ENCODE measurements at regions not wholly inside any gene's neighbourhood (a gene's known extent, or its start where the extent isn't known, plus 50 kb on each side); places are given as distances from the start of the nearest gene placed in this dataset.

DNA sequence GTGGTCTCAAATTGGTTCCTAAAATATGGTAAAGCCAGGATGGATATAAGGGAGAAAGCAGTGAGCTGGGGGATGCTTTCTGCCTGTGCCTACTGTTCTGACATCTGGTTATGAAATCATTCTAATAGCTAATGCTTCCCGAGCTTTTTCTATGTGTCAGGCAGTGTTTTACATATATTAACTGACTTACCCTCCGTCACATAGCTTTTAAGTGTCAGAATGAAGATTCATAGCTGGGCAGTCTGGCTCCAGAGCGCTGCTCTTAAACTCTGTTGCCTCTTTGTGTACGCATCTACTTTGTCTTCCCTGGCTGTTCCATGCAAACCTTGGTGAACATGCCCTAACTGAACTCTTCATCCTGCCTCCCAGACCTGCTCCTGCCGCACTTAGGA, 195.7 kb downstream of the LPIN1 start:
- TF ChIP-seq, protein P1, sequence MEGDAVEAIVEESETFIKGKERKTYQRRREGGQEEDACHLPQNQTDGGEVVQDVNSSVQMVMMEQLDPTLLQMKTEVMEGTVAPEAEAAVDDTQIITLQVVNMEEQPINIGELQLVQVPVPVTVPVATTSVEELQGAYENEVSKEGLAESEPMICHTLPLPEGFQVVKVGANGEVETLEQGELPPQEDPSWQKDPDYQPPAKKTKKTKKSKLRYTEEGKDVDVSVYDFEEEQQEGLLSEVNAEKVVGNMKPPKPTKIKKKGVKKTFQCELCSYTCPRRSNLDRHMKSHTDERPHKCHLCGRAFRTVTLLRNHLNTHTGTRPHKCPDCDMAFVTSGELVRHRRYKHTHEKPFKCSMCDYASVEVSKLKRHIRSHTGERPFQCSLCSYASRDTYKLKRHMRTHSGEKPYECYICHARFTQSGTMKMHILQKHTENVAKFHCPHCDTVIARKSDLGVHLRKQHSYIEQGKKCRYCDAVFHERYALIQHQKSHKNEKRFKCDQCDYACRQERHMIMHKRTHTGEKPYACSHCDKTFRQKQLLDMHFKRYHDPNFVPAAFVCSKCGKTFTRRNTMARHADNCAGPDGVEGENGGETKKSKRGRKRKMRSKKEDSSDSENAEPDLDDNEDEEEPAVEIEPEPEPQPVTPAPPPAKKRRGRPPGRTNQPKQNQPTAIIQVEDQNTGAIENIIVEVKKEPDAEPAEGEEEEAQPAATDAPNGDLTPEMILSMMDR (IDR thresholded peaks at IDR 0.05) = no peak
- no peak for TF ChIP-seq POLR2A (IDR thresholded peaks at IDR 0.05)
